SHP77 treated with DMSO at 0.1 percent for 48 hours (cell line): ENCODE measurements at regions not wholly inside any gene's neighbourhood (a gene's known extent, or its start where the extent isn't known, plus 50 kb on each side); places are given as distances from the start of the nearest gene placed in this dataset.

Experiments used
- DNase-seq: peaks from one replicate; lab custom pipeline; 2025; lab: John Stamatoyannopoulos, UW

DNA sequence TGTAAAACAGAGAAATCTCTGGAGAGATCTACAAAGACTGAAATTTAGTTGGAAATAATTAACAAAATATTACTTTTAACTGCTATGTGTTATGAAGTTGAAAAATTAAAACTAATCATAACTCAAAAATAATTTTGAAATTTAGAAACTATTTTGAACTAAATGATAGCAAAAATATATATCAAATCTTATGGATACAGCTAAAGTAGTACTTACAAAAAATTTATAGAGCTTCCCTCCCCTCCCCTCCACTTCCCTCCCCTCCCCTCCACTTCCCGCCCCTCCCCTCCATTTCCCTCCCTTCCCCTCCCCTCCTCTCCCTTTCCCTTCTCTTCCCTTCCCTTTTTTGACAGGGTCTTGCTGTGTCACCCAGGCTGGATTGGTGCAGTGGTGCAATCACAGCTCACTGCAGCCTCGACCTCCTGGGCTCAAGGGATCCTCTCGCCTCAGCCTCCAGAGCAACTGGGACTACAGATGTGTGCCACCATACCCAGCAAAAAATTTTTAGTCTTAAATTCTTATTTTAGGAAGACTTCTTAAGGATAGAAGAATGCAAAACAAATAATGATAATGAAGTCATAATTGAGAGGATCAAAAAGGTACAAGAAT lies 87.2 kb upstream of the RGS17 start:
- DNase-seq = no peak

DNA sequence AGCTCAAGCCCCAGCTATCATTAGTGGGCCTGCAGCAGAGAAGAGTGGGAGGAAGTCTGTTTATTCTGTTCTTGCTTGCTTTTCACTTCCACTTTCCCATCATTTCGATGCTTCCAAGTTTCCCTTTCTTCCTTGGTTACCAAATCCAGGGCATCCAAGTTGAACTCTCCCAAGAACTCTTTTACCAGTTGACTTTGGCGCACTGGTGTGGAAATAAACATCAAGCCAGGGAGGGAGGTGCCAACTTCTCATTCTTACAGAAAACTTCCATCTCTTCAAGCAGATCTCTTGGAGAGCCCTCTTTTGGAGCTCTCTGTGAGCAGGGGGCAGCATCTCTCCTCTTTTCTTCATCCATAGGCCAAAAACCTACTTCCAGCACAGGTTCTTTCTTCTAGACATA lies 85.7 kb upstream of the RGS17 start:
- DNase-seq = no peak

DNA sequence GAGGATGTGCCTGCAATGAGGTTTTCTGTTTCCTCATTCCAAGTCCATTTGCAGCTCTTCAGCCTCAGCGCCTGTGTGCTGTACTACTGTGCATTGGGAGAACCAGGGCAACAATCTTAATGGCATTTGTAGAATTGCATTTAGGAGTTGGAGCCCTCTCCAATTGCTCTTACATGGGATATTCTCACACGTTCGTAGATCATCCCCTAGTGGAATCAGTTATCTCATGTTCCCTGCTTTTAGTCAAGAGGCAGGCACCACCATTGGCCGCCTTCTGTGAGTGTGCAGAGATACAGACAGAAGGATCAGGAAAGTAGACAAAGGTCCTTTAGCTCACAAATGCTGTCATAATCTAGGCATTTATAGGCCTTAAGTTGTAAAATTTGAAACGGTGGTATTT lies 84.2 kb upstream of the RGS17 start:
- DNase-seq = no peak

DNA sequence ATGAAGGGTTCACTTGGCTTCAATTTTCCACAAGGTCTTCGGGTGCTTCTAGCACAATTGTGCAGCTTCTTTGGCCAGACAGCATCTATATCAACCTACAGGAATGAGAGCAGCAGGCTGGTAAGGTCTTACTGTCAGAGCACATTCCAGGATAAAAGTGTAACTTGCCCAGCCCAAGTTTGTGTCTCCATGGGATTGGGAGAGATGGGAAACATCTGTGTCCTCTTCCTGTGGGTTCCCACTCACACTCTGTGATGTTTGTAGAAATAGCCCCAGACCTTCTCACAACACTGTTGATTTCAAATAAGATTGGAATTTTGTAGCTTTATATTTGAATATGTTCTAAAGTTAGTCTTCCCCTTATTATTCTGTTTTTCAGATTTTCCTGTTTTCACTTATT lies 83.4 kb upstream of the RGS17 start:
- DNase-seq = no peak

DNA sequence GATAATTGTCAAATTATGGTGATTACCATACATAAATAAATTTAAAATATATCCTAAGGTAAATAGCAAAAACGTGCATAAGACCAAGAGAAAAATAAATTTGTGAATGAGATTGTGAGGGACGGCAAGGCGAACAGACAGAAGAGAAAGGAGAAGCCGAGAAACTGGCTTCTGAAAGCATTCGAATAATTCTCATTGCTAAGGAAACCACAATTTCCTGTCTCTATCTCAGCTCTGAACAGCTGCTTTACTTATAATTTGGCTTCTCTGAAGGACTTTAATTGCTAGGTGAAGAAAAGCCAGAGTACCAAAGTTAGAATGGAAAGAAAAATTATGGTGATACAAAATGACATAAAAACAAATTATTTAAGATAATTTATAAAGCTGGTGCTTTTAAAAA lies 79.0 kb upstream of the RGS17 start:
- DNase-seq = no peak

DNA sequence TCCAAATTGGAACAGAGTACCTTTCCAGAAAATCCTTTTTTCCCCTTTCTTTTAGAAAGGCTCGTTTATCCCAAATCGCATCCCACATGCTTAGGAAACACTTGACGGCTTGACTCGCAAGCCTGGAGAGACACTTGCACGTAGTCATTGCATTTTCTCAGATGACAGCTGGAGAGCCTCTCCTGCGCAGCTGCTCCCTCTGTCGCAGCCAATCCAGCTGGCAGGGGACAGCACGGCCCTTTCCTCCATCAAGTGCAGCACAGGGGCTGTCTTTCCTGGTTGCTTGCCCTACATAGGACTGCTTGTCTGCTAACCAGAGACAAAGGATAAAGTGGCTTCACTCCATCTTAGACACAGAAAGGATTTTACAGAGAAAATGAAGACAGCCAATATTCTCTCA lies 77.6 kb upstream of the RGS17 start:
- peak; percentile 68 for DNase-seq

DNA sequence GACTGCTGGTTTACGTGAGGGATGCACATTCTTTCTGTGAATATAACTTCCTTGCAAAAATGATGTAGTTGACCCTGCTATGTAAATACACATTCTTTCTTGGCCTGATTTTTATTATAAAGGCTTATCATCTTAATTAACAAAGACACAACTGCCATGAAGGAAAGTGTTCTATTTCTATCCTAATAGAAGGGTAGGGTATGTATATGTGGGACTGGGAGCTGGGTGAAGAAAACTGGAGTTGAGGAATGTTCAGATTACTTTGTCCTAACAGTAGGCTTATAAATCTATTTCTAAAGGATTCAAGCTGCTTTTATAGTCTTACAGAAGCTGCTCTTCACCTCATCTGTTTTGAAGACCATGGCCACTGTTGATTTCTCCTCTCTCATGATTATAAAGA lies 76.5 kb upstream of the RGS17 start:
- DNase-seq = no peak

DNA sequence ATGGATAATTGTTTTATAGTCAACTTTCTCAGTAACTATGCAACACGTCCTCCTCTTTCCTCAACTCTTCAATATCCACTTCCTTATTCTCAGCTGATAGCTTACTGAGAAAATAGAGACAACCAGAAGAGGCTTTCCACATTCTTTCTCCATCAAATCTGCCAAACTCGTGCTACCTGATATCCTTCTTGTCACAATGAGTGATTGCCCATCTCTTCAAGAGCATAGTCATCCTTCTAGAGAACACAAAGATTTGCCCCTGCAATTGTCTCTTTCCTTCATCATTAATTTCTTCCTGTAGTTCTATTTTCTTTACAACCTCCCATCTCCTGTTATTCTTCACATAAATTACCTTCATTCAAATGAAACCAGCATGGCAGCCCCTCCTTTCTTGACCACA lies 75.9 kb upstream of the RGS17 start:
- no peak for DNase-seq

DNA sequence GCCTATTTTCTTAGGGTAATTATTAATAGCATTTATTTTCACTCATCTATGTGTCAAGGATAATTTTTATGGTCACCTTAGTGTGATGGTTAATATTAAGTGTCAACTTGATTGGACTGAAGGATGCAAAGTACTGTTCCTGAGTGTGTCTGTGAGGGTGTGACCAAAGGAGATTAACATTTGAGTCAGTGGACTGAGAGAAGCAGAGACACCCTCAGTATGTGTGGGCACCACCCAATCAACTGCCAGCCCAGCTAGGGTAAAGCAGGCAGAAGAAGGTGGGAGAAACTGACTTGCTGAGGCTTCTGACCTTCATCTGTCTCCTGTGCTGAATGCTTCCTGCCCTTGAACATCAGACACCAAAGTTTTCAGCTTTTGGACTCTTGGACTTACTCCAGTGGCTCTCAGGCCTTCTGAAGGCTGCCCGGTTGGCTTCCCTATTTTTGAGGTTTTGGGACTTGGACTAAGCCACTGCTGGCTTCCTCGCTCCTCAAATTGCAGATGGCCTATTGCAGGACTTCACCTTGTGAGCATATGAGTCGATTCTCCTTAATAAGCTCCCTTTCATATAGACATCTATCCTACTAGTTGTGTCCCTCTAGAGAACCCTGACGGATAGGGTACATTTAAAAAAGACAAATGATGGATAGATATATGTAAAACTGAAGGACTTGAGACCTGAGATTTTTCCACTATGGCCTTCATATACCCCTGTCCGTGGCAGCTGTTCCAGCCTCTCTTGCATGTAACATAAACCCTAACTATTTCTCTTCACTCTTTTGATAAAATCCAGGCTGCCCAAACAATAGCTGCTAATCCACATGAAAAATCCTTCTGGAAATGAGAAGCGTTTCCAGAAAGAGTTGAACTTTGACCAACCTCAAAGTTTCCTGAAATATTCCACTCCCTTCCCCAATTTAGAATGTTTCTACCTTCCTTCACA lies 62.1 kb upstream of the RGS17 start:
- no peak for DNase-seq

DNA sequence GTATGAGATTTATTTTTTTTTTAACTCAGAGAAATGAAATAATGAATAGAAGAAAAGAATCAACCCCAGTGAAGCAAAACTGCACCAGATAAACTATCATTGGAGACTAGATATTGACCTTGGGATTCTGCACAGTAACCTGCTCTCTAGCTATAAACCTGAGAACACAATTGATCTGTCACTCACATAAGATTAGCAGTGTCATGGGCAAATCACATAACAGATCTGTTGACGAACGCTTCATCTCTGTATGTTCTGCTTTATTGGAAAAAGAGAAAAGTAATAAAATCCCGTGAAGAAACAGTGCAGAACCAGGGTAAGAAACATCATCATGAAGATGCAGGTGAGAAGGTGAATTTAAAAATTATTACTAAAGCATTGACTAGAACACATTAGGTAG lies 52.8 kb upstream of the RGS17 start:
- no peak for DNase-seq
